HepG2 (cell line): ENCODE measurements at regions not wholly inside any gene's neighbourhood (a gene's known extent, or its start where the extent isn't known, plus 50 kb on each side); places are given as distances from the start of the nearest gene placed in this dataset.

Source experiments
- ATAC-seq: fragments of 200-7000 bp; cut with Tn5 transposase; 3 replicates; pipeline ENCODE4 v1.9.1; 2020; ENCODE audit warnings: mild to moderate bottlenecking, moderate library complexity
- BruUV-seq: library from RNA; stranded (reverse); fragments of 400-500 nt; replicated peaks from 2 replicates; lab custom pipeline; 2021; lab: Mats Ljungman, UMichigan
- CTCF ChIA-PET: fragments of 300-600 bp; formaldehyde crosslinking; extraction: SDS; loops from one replicate; lab custom pipeline; 2021; ENCODE audit warnings: low total read pairs, inconsistent platforms, low intra/inter-chr PET ratio; lab: Yijun Ruan, JAX
- POLR2A ChIA-PET: fragments of 350-600 bp; sonication (Branson Sonifier 250); formaldehyde crosslinking; loops from one replicate; lab custom pipeline; 2020; ENCODE audit warnings: antibody characterized with exemption, inconsistent platforms; lab: Yijun Ruan, JAX
- DNase-seq: peaks from one replicate; pipeline ENCODE4 v3.0.0-alpha.2; 2015; ENCODE audit warnings: low spot score
- FAIRE-seq: peaks from 3 replicates; lab custom pipeline; 2011; peaks lifted over from hg19 to GRCh38; lab: Jason Lieb, UNC
- H2AFZ ChIP-seq: one replicate; pipeline ENCODE4 v1.6.1; 2011; ENCODE audit warnings: low read length, inconsistent platforms
- H3K27ac ChIP-seq: fragments of 300-600 bp; 3 replicates; pipeline ENCODE4 v1.8.0; 2011; ENCODE audit warnings: mixed run types, mild to moderate bottlenecking, mixed read lengths, low read length, inconsistent platforms; ENCODE audit not compliant: insufficient read depth; ENCODE audit errors: extremely low read length
- H3K27me3 ChIP-seq, 2 experiments: fragments of 200-600 bp in 1 of 2; 2 replicates in 1 of 2; 3 replicates in 1 of 2; pipeline versions ENCODE4 v1.6.0 to v1.8.0; 2011; ENCODE audit warnings: low read length in 2 of 2, mild to moderate bottlenecking in 2 of 2, moderate library complexity in 2 of 2, inconsistent platforms in 1 of 2; ENCODE audit not compliant: insufficient read depth in 2 of 2, control insufficient read depth in 1 of 2
- H3K36me3 ChIP-seq, 2 experiments: fragments of 200-600 bp in 1 of 2; replicated peaks in 1 of 2; 2 replicates in 1 of 2; 3 replicates in 1 of 2; pipeline versions ENCODE4 v1.5.1 to v1.8.0; 2011; ENCODE audit warnings: low read length in 2 of 2, inconsistent platforms in 1 of 2; ENCODE audit not compliant: insufficient read depth in 2 of 2, control insufficient read depth in 1 of 2
- H3K4me1 ChIP-seq: 2 replicates; pipeline ENCODE4 v1.5.1; 2012; ENCODE audit warnings: low read length, inconsistent platforms; ENCODE audit not compliant: insufficient read depth
- H3K4me2 ChIP-seq: 2 replicates; pipeline ENCODE4 v1.6.0; 2011; ENCODE audit warnings: low read depth, low read length, inconsistent platforms
- H3K4me3 ChIP-seq, 3 experiments: fragments of 200-600 bp in 1 of 3; sonication (generic), shearing (Covaris generic) in 1 of 3; replicated peaks in 1 of 3; 2 replicates each; pipeline ENCODE4 v1.5.1; 2011 to 2016; ENCODE audit warnings: low read length in 3 of 3, inconsistent platforms in 2 of 3, low read depth in 2 of 3, mild to moderate bottlenecking in 2 of 3, control low read depth in 1 of 3, mixed read lengths in 1 of 3; ENCODE audit not compliant: insufficient read depth in 1 of 3
- H3K79me2 ChIP-seq: one replicate; pipeline ENCODE4 v1.6.1; 2011; ENCODE audit warnings: low read length, inconsistent platforms; ENCODE audit not compliant: insufficient read depth
- H3K9ac ChIP-seq: 2 replicates; pipeline ENCODE4 v1.6.0; 2011; ENCODE audit warnings: mild to moderate bottlenecking, low read depth, low read length, inconsistent platforms; ENCODE audit not compliant: insufficient read depth
- H3K9me3 ChIP-seq: 2 replicates; pipeline ENCODE4 v1.5.1; 2012; ENCODE audit warnings: mild to moderate bottlenecking, low read length
- H4K20me1 ChIP-seq: 2 replicates; pipeline ENCODE4 v1.6.0; 2011; ENCODE audit warnings: inconsistent platforms, mild to moderate bottlenecking, low read length, moderate library complexity; ENCODE audit not compliant: insufficient read depth
- BHLHE40 ChIP-seq: IDR thresholded peaks from 2 replicates; pipeline ENCODE4 v1.6.1; 2011; ENCODE audit warnings: low read length, improper control_type of control experiment
- CCAR2 ChIP-seq: fragments of 200-400 bp; formaldehyde crosslinking; optimal IDR thresholded peaks from 2 replicates; pipeline ENCODE3; 2018; ENCODE audit warnings: low read depth, mild to moderate bottlenecking, low read length, moderate library complexity
- GTF2F1 ChIP-seq: fragments of 150-350 bp; IDR thresholded peaks from 2 replicates; pipeline ENCODE4 v1.6.1; 2014; ENCODE audit warnings: low read length
- MAFK ChIP-seq, 2 experiments: IDR thresholded peaks in 1 of 2; conservative IDR thresholded peaks in 1 of 2; 2 replicates each; pipeline ENCODE4 v1.6.1; 2011; ENCODE audit warnings: improper control_type of control experiment in 2 of 2, low read length in 2 of 2
- SNRNP70 ChIP-seq: fragments of 200-400 bp; formaldehyde crosslinking; IDR thresholded peaks from 2 replicates; pipeline ENCODE4 v1.6.1; 2017; ENCODE audit warnings: mild to moderate bottlenecking, low read depth, low read length, moderate library complexity
- THRA ChIP-seq: sonication (generic); formaldehyde crosslinking; IDR thresholded peaks from 2 replicates; pipeline ENCODE4 v1.4.0; 2020; ENCODE audit warnings: missing genetic modification reagents, borderline replicate concordance
- ZNF563 ChIP-seq: sonication (generic); formaldehyde crosslinking; IDR thresholded peaks from 2 replicates; pipeline ENCODE4 v1.8.0; 2022; ENCODE audit warnings: mild to moderate bottlenecking, moderate library complexity, missing genetic modification reagents
- ZNF570 ChIP-seq: sonication (generic); formaldehyde crosslinking; IDR thresholded peaks from 2 replicates; pipeline ENCODE4 v1.4.0; 2020; ENCODE audit warnings: mild to moderate bottlenecking, missing genetic modification reagents, borderline replicate concordance
- ZNF660 ChIP-seq: sonication (generic); formaldehyde crosslinking; IDR thresholded peaks from 2 replicates; pipeline ENCODE4 v1.5.1; 2020; ENCODE audit warnings: mild to moderate bottlenecking, low read depth, missing genetic modification reagents, borderline replicate concordance
- ZNF746 ChIP-seq: sonication (generic); formaldehyde crosslinking; IDR thresholded peaks from 2 replicates; pipeline ENCODE4 v1.8.0; 2022; ENCODE audit warnings: mild to moderate bottlenecking, missing genetic modification reagents
- WGBS: methylation state at CpG from one replicate; pipeline ENCODE4 v1.1.6; 2017; ENCODE audit warnings: low lambda C conversion rate; 5-methylcytosine and 5-hydroxymethylcytosine counted together
- in situ Hi-C: cut with HindIII; loops from 2 replicates; pipeline ENCODE4 v1.10.0; 2017; ENCODE audit warnings: low pct_unique_long_range_greater_than_20kb; ENCODE audit not compliant: extremely low pct_ligation_motif_present
- intact Hi-C: fragments of 100-400 bp; cut with micrococcal nuclease; formaldehyde crosslinking; loops from one replicate; pipeline ENCODE4 v1.10.0; 2022; ENCODE audit not compliant: unreplicated experiment
- TF ChIP-seq, protein P1 (sequence below): sonication (generic); formaldehyde crosslinking; IDR thresholded peaks from 2 replicates; pipeline ENCODE4 v1.9.0; 2021; ENCODE audit warnings: missing genetic modification reagents, borderline replicate concordance
- TF ChIP-seq, protein P2 (sequence below): sonication (generic); formaldehyde crosslinking; IDR thresholded peaks from 2 replicates; pipeline ENCODE4 v1.5.0; 2020; ENCODE audit warnings: missing genetic modification reagents, mild to moderate bottlenecking, borderline replicate concordance
- TF ChIP-seq, protein P3 (sequence below): sonication (generic); formaldehyde crosslinking; IDR thresholded peaks from 2 replicates; pipeline ENCODE4 v1.4.0; 2020; ENCODE audit warnings: missing genetic modification reagents

DNA sequence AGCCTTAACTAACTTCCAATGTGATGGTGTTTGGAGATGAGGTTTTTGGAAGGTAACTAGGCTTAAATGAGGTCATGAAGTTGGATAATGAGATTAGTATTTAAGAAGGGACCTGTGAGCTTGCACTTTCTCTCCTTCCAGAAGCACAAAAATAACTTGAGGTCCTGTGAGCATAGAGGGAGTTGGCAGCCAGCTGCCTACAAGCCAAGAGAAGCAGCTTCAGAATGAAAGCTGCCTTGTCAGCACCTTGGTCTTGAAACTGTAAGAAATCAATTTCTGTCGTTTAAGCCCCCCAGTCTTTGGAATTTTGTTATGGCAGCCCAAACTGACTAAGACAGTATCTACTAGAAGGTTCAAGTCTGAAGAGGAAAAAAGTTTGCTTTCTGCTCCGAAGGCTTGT, 280.2 kb upstream of the GALNTL6 start:
- ChIA-PET POLR2A (no interaction called here), CTCF (no interaction called here)
- H3K79me2 ChIP-seq: no peaks in the 10 kb centered on the region
- H3K4me3 ChIP-seq: no peak overlapping the region
- H2AFZ ChIP-seq: no peak overlapping the region
- H3K4me1 ChIP-seq: no peaks in the 10 kb centered on the region
- TF ChIP-seq, protein P1, sequence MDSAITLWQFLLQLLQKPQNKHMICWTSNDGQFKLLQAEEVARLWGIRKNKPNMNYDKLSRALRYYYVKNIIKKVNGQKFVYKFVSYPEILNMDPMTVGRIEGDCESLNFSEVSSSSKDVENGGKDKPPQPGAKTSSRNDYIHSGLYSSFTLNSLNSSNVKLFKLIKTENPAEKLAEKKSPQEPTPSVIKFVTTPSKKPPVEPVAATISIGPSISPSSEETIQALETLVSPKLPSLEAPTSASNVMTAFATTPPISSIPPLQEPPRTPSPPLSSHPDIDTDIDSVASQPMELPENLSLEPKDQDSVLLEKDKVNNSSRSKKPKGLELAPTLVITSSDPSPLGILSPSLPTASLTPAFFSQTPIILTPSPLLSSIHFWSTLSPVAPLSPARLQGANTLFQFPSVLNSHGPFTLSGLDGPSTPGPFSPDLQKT: no peak
- TF ChIP-seq MAFK (conservative IDR thresholded peaks at IDR 0.05 in 1 of 2, IDR thresholded peaks at IDR 0.05 in 1 of 2; ENCODE audit: low read length in 2 of 2): 0 out of 4 replicates have a peak, but pooled peaks of 1 of the 2 experiments have one; percentile 7
- DNase-seq (no peak), ATAC-seq (no peak), FAIRE-seq (no peak)
- no peak overlapping the region for H3K9ac ChIP-seq
- H3K36me3 ChIP-seq: no peaks in the 10 kb centered on the region
- no peaks in the 10 kb centered on the region for H3K9me3 ChIP-seq
- intact Hi-C loops: no loop called here
- in situ Hi-C loops: no loop called here
- no TSS peak for BruUV-seq
- H4K20me1 ChIP-seq: no peaks in the 10 kb centered on the region
- H3K27ac ChIP-seq: no peak overlapping the region
- H3K27me3 ChIP-seq: no peaks in the 10 kb centered on the region
- H3K4me2 ChIP-seq: no peak overlapping the region
- WGBS: 0% methylated on average over 2 of the region's 2 CpGs

DNA sequence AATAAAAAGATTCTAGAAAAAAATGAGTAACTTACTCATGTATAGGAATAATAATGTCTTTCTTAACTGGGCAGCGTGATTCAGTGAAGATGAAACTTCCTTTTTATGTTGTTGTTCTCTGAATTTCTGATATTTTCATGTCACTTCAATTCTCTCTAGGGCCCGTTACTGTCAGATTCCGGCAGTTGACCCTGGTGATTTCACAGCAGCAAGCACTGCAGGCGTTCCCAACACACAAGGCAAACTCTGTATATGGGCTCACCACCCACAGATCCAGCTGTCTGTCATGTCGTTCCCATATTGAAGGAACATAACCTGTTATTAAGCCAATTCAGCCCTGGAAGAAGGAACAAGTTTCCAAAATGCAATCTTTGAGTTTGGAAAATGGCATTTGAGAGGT, 288.3 kb upstream of the GALNTL6 start:
- in situ Hi-C loops (no loop called here), intact Hi-C loops (no loop called here)
- 1% methylated on average over 5 of the region's 5 CpGs for WGBS
- H3K27me3 ChIP-seq: no peaks in the 10 kb centered on the region
- ATAC-seq (no peak), DNase-seq (no peak), FAIRE-seq (no peak)
- no peak overlapping the region for H2AFZ ChIP-seq
- no peaks in the 10 kb centered on the region for H3K36me3 ChIP-seq
- no peaks in the 10 kb centered on the region for H3K79me2 ChIP-seq
- no peaks in the 10 kb centered on the region for H3K9me3 ChIP-seq
- POLR2A ChIA-PET: no interaction called here
- no peaks in the 10 kb centered on the region for H3K4me1 ChIP-seq
- H3K27ac ChIP-seq: no peak overlapping the region
- CTCF ChIA-PET: no interaction called here
- no peaks in the 10 kb centered on the region for H4K20me1 ChIP-seq
- H3K4me3 ChIP-seq: no peak overlapping the region
- H3K4me2 ChIP-seq: no peak overlapping the region
- BruUV-seq: no TSS peak
- H3K9ac ChIP-seq: no peak overlapping the region
- no peak for TF ChIP-seq CCAR2
- no peak for TF ChIP-seq ZNF746 (CRISPR knock-in tag)
- no peak for TF ChIP-seq GTF2F1
- TF ChIP-seq THRA (CRISPR knock-in tag): no peak
- TF ChIP-seq, protein P2, sequence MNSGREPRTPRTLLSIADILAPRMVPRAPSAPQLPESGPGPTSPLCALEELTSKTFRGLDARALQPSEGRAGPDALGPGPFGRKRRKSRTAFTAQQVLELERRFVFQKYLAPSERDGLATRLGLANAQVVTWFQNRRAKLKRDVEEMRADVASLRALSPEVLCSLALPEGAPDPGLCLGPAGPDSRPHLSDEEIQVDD (CRISPR knock-in tag): no peak
- TF ChIP-seq ZNF570: no peak
- TF ChIP-seq, protein P3, sequence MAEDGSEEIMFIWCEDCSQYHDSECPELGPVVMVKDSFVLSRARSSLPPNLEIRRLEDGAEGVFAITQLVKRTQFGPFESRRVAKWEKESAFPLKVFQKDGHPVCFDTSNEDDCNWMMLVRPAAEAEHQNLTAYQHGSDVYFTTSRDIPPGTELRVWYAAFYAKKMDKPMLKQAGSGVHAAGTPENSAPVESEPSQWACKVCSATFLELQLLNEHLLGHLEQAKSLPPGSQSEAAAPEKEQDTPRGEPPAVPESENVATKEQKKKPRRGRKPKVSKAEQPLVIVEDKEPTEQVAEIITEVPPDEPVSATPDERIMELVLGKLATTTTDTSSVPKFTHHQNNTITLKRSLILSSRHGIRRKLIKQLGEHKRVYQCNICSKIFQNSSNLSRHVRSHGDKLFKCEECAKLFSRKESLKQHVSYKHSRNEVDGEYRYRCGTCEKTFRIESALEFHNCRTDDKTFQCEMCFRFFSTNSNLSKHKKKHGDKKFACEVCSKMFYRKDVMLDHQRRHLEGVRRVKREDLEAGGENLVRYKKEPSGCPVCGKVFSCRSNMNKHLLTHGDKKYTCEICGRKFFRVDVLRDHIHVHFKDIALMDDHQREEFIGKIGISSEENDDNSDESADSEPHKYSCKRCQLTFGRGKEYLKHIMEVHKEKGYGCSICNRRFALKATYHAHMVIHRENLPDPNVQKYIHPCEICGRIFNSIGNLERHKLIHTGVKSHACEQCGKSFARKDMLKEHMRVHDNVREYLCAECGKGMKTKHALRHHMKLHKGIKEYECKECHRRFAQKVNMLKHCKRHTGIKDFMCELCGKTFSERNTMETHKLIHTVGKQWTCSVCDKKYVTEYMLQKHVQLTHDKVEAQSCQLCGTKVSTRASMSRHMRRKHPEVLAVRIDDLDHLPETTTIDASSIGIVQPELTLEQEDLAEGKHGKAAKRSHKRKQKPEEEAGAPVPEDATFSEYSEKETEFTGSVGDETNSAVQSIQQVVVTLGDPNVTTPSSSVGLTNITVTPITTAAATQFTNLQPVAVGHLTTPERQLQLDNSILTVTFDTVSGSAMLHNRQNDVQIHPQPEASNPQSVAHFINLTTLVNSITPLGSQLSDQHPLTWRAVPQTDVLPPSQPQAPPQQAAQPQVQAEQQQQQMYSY: no peak
- no peak for TF ChIP-seq BHLHE40
- TF ChIP-seq ZNF563 (CRISPR knock-in tag): no peak
- no peak for TF ChIP-seq SNRNP70
- TF ChIP-seq ZNF660 (CRISPR knock-in tag): no peak
